NCI-H1092 (cell line): ENCODE measurements at regions not wholly inside any gene's neighbourhood (a gene's known extent, or its start where the extent isn't known, plus 50 kb on each side); places are given as distances from the start of the nearest gene placed in this dataset.

Experiments used
- DNase-seq: peaks from one replicate; lab custom pipeline; 2025; lab: John Stamatoyannopoulos, UW

- no peak for DNase-seq
Observed at GRCh38 chr2:5401115-5401657, 291.0 kb upstream of the SOX11 start.

- no peak for DNase-seq
Observed at GRCh38 chr2:5403392-5403791, 288.8 kb upstream of the SOX11 start.

- DNase-seq: peak; percentile 54
Observed at GRCh38 chr2:5409898-5410381, 282.2 kb upstream of the SOX11 start.

- DNase-seq: no peak
Observed at GRCh38 chr2:5410991-5411700, 281.0 kb upstream of the SOX11 start.

- DNase-seq: no peak
Observed at GRCh38 chr2:5412001-5412400, 280.2 kb upstream of the SOX11 start.

- DNase-seq: no peak
Observed at GRCh38 chr2:5433855-5434254, 258.3 kb upstream of the SOX11 start.

- DNase-seq: no peak
Observed at GRCh38 chr2:5437375-5437774, 254.8 kb upstream of the SOX11 start.

GRCh38 chr2:5440174-5440573, 252.0 kb upstream of the SOX11 start:
- DNase-seq: no peak

- DNase-seq: no peak
Observed at GRCh38 chr2:5442736-5443135, 249.4 kb upstream of the SOX11 start.

GRCh38 chr2:5444168-5444567, 248.0 kb upstream of the SOX11 start:
- no peak for DNase-seq

- no peak for DNase-seq
Observed at GRCh38 chr2:5444854-5445253, 247.3 kb upstream of the SOX11 start.

GRCh38 chr2:5449867-5450266, 242.3 kb upstream of the SOX11 start:
- no peak for DNase-seq

GRCh38 chr2:5453220-5454050, 238.7 kb upstream of the SOX11 start:
- DNase-seq: no peak

GRCh38 chr2:5454051-5454390, 238.2 kb upstream of the SOX11 start:
- no peak for DNase-seq

GRCh38 chr2:5459041-5459440, 233.1 kb upstream of the SOX11 start:
- DNase-seq: no peak

GRCh38 chr2:5464657-5465056, 227.5 kb upstream of the SOX11 start:
- no peak for DNase-seq

GRCh38 chr2:5465859-5466258, 226.3 kb upstream of the SOX11 start:
- no peak for DNase-seq

- DNase-seq: no peak
Observed at GRCh38 chr2:5467178-5467905, 224.8 kb upstream of the SOX11 start.

- no peak for DNase-seq
Observed at GRCh38 chr2:5472673-5473072, 219.5 kb upstream of the SOX11 start.

- no peak for DNase-seq
Observed at GRCh38 chr2:5473635-5474034, 218.5 kb upstream of the SOX11 start.

- DNase-seq: no peak
Observed at GRCh38 chr2:5474716-5475115, 217.5 kb upstream of the SOX11 start.

- no peak for DNase-seq
Observed at GRCh38 chr2:5479265-5479928, 212.8 kb upstream of the SOX11 start.
